Body of pancreas (tissue), 4 donors: ENCODE measurements at regions not wholly inside any gene's neighbourhood (a gene's known extent, or its start where the extent isn't known, plus 50 kb on each side); places are given as distances from the start of the nearest gene placed in this dataset.

Experiments
- POLR2A ChIP-seq, 3 donors: fragments of 450-650 bp; IDR thresholded peaks; one replicate each; pipeline ENCODE4 v1.6.1; 2016; ENCODE audit warnings: antibody characterized with exemption in 3 of 3, mild to moderate bottlenecking in 2 of 3
- TF ChIP-seq, protein P1 (sequence below), 7 experiments: fragments of 450-650 bp in 4 of 7; fragments of 200-600 bp in 3 of 7; sonication (generic) in 3 of 7; IDR thresholded peaks; one replicate each; pipeline ENCODE4 v1.5.1; 2016 to 2019; ENCODE audit warnings: antibody characterized with exemption in 7 of 7

- TF ChIP-seq, protein P1, sequence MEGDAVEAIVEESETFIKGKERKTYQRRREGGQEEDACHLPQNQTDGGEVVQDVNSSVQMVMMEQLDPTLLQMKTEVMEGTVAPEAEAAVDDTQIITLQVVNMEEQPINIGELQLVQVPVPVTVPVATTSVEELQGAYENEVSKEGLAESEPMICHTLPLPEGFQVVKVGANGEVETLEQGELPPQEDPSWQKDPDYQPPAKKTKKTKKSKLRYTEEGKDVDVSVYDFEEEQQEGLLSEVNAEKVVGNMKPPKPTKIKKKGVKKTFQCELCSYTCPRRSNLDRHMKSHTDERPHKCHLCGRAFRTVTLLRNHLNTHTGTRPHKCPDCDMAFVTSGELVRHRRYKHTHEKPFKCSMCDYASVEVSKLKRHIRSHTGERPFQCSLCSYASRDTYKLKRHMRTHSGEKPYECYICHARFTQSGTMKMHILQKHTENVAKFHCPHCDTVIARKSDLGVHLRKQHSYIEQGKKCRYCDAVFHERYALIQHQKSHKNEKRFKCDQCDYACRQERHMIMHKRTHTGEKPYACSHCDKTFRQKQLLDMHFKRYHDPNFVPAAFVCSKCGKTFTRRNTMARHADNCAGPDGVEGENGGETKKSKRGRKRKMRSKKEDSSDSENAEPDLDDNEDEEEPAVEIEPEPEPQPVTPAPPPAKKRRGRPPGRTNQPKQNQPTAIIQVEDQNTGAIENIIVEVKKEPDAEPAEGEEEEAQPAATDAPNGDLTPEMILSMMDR (IDR thresholded peaks at IDR 0.05): no peak
- no peak for TF ChIP-seq POLR2A (IDR thresholded peaks at IDR 0.05)
These were observed 373.0 kb downstream of the COG6 start for GRCh38 chr13:40028446-40028845.
